Smooth muscle cell (in vitro differentiated cells): ENCODE measurements at regions not wholly inside any gene's neighbourhood (a gene's known extent, or its start where the extent isn't known, plus 50 kb on each side); places are given as distances from the start of the nearest gene placed in this dataset.

Source experiments
- DNase-seq: peaks from one replicate; lab custom pipeline; 2025; ENCODE audit not compliant: unreplicated experiment; lab: John Stamatoyannopoulos, UW
- H2AFZ ChIP-seq: fragments of 200-600 bp; sonication (generic); 2 replicates; pipeline ENCODE4 v1.6.0; 2016; ENCODE audit warnings: antibody characterized with exemption, low read depth, mild to moderate bottlenecking
- H3F3A ChIP-seq: fragments of 200-600 bp; sonication (generic); 2 replicates; pipeline ENCODE4 v1.6.0; 2017; ENCODE audit warnings: antibody characterized with exemption, low read depth
- H3K27ac ChIP-seq: fragments of 200-600 bp; sonication (generic); 2 replicates; pipeline ENCODE4 v1.5.1; 2016; ENCODE audit warnings: low read depth, mild to moderate bottlenecking
- H3K27me3 ChIP-seq: fragments of 200-600 bp; sonication (generic); 2 replicates; pipeline ENCODE4 v1.6.1; 2016; ENCODE audit warnings: low read depth, mild to moderate bottlenecking
- H3K36me3 ChIP-seq: fragments of 200-600 bp; sonication (generic); 2 replicates; pipeline ENCODE4 v1.5.1; 2016; ENCODE audit warnings: low read depth
- H3K4me1 ChIP-seq: fragments of 200-600 bp; sonication (generic); 2 replicates; pipeline ENCODE4 v1.5.1; 2016; ENCODE audit warnings: low read depth
- H3K4me2 ChIP-seq: fragments of 200-600 bp; sonication (generic); 2 replicates; pipeline ENCODE4 v1.6.0; 2016; ENCODE audit warnings: mild to moderate bottlenecking
- H3K4me3 ChIP-seq: fragments of 200-600 bp; sonication (generic); 2 replicates; pipeline ENCODE4 v1.5.1; 2016; ENCODE audit warnings: mild to moderate bottlenecking
- H3K79me2 ChIP-seq: fragments of 200-600 bp; sonication (generic); 2 replicates; pipeline ENCODE4 v1.6.0; 2016; ENCODE audit warnings: low read depth, mild to moderate bottlenecking
- H3K9ac ChIP-seq: fragments of 200-600 bp; sonication (generic); 2 replicates; pipeline ENCODE4 v1.6.0; 2016; ENCODE audit warnings: low read depth
- H3K9me3 ChIP-seq: fragments of 200-600 bp; sonication (generic); replicated peaks from 2 replicates; pipeline ENCODE4 v1.5.1; 2016; ENCODE audit warnings: low read depth
- H4K20me1 ChIP-seq: fragments of 200-600 bp; sonication (generic); 2 replicates; pipeline ENCODE4 v1.6.0; 2016; ENCODE audit warnings: low read depth
- WGBS: methylation state at CpG from one replicate; pipeline ENCODE4 v1.1.7; 2016; ENCODE audit warnings: low lambda C conversion rate; 5-methylcytosine and 5-hydroxymethylcytosine counted together
- TF ChIP-seq, protein P1 (sequence below): fragments of 200-600 bp; sonication (generic); IDR thresholded peaks from 2 replicates; pipeline ENCODE4 v1.5.1; 2017; ENCODE audit warnings: borderline replicate concordance, mild to moderate bottlenecking, antibody characterized with exemption; ENCODE audit not compliant: insufficient read depth, poor library complexity, severe bottlenecking

DNA sequence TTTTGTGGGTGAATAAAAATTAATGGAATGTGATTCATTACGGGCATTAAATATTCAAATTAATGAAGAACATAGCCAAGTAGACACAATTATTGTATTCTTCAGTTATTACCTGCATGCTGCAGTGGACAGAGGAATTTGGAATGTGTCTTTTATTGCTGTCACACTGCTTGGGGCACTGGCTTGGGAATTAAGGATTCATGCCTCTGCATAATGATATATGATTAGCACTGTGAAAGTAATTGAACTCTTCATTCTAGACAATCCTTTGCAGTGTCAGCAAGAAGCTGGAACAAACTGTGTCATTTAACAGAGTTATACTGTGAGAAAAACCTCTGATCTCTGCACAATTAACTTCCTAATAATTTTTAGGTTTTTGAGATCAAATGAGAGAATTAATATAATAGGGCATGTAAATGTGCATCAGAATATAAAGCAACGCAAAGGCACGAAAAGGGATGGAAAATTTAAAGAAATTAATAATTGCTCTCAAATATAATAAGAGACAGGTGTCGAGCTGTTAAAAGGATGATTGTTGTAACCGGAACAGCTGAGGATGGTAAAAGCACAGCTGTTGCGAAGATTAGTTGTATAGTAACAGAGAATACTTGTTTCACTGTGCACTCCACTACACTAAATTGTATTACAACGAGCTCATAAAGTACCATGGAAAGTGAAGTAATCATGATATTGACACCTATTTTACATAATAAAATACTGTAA is 235.1 kb upstream of the MIR17HG start:
- WGBS = 89% methylated on average over 7 of the region's 7 CpGs
- no peak overlapping the region for H3K4me2 ChIP-seq
- H3K36me3 ChIP-seq = no peaks in the 10 kb centered on the region

DNA sequence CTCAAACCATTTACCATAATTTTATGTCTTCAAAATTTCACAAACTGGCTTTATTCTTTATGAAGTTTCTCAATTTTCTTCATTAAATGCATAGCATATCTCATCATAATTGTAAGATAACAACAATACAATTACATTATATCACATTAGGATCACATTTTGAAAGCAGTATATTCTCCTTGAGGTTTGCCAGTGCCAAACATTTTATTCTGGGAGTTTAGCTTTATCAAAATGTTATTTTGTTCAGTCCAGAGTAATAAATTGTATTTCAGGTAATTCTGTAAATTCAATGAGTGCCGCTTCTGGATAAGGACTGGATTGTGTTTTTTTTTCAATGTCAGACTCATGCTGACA is 234.6 kb upstream of the MIR17HG start:
- DNase-seq = no peak
- no peaks in the 10 kb centered on the region for H3K9me3 ChIP-seq
- no peaks in the 10 kb centered on the region for H3K27me3 ChIP-seq
- H2AFZ ChIP-seq = no peak overlapping the region
- no peaks in the 10 kb centered on the region for H4K20me1 ChIP-seq
- H3K4me2 ChIP-seq = no peak overlapping the region
- H3K27ac ChIP-seq = no peak overlapping the region
- TF ChIP-seq, protein P1, sequence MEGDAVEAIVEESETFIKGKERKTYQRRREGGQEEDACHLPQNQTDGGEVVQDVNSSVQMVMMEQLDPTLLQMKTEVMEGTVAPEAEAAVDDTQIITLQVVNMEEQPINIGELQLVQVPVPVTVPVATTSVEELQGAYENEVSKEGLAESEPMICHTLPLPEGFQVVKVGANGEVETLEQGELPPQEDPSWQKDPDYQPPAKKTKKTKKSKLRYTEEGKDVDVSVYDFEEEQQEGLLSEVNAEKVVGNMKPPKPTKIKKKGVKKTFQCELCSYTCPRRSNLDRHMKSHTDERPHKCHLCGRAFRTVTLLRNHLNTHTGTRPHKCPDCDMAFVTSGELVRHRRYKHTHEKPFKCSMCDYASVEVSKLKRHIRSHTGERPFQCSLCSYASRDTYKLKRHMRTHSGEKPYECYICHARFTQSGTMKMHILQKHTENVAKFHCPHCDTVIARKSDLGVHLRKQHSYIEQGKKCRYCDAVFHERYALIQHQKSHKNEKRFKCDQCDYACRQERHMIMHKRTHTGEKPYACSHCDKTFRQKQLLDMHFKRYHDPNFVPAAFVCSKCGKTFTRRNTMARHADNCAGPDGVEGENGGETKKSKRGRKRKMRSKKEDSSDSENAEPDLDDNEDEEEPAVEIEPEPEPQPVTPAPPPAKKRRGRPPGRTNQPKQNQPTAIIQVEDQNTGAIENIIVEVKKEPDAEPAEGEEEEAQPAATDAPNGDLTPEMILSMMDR = no peak
- no peak overlapping the region for H3K4me3 ChIP-seq
- no peaks in the 10 kb centered on the region for H3K36me3 ChIP-seq
- H3F3A ChIP-seq = no peaks in the 10 kb centered on the region
- no peaks in the 10 kb centered on the region for H3K4me1 ChIP-seq
- no peak overlapping the region for H3K9ac ChIP-seq
- H3K79me2 ChIP-seq = no peaks in the 10 kb centered on the region
- WGBS = 100% methylated on average over 1 of the region's 1 CpG

More for the DNA sequence above, 235.1 kb upstream of the MIR17HG start:
- Histone ChIP-seq H3K27ac (no peak overlapping the region), H3K79me2 (no peaks in the 10 kb centered on the region), H4K20me1 (no peaks in the 10 kb centered on the region), H2AFZ (no peak overlapping the region), H3K4me3 (no peak overlapping the region), H3K4me1 (no peaks in the 10 kb centered on the region), H3K9ac (no peak overlapping the region), H3K9me3 (no peaks in the 10 kb centered on the region), H3K27me3 (no peaks in the 10 kb centered on the region), H3F3A (no peaks in the 10 kb centered on the region)
- TF ChIP-seq, protein P1 = no peak
- DNase-seq = no peak

DNA sequence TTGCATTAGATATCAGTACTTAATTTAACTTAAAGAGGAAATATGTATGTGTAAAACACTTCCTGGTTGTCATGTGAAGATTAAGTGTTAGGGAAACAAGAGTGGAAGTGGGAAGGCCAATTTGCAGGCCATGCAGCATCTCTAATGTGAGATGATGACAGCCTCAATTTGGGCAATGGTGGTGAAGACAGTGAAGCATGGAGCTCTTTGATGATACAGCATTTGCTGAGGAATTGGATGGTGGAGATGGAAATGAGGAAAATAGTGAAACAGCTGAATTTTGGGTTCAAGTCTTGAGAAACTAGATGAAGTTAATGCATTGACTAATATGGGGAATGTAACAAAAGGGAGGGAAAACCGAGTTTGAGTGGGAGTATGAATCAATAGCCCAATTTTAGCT is 231.7 kb upstream of the MIR17HG start:
- TF ChIP-seq, protein P1 = no peak
- Histone ChIP-seq H3K9me3 (no peaks in the 10 kb centered on the region), H4K20me1 (no peaks in the 10 kb centered on the region), H3K4me1 (no peaks in the 10 kb centered on the region), H3K4me2 (no peak overlapping the region), H3K27ac (no peak overlapping the region), H3K27me3 (no peaks in the 10 kb centered on the region), H3F3A (no peaks in the 10 kb centered on the region), H2AFZ (no peak overlapping the region), H3K9ac (no peak overlapping the region), H3K4me3 (no peak overlapping the region), H3K36me3 (no peaks in the 10 kb centered on the region), H3K79me2 (no peaks in the 10 kb centered on the region)
- no peak for DNase-seq
- WGBS = 95% methylated on average over 1 of the region's 1 CpG

DNA sequence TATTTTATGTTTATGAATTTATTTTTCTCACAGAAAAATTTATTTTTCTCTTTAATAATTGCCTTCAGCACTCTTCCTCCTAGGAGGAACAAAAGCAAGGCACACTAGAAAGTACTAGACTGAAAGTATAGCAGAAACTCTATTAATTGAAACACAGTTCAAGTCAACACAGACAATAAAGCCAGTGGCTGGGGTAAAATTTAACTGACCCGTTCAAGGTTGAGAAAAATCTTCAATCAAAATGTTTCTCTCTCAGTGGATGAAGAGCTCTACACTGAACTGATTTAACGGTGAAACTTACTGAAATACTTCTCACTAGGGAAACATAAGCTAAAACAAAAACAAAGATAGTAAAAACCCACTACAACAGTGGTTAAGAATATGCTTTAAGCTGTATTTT is 230.1 kb upstream of the MIR17HG start:
- H3K36me3 ChIP-seq = no peaks in the 10 kb centered on the region
- H3K4me1 ChIP-seq = no peaks in the 10 kb centered on the region
- no peaks in the 10 kb centered on the region for H4K20me1 ChIP-seq
- H3K27ac ChIP-seq = no peak overlapping the region
- no peaks in the 10 kb centered on the region for H3K27me3 ChIP-seq
- H3K4me3 ChIP-seq = no peak overlapping the region
- no peaks in the 10 kb centered on the region for H3F3A ChIP-seq
- H3K9ac ChIP-seq = no peak overlapping the region
- no peaks in the 10 kb centered on the region for H3K79me2 ChIP-seq
- no peak for DNase-seq
- H3K9me3 ChIP-seq = no peaks in the 10 kb centered on the region
- H2AFZ ChIP-seq = no peak overlapping the region
- no peak overlapping the region for H3K4me2 ChIP-seq
- TF ChIP-seq, protein P1 = no peak
- 87% methylated on average over 2 of the region's 2 CpGs for WGBS
